Hematopoietic multipotent progenitor cell treated with erythropoietin and hydrocortisone succinate and interleukin-3 and kit ligand, for 17 days (in vitro differentiated cells): ENCODE measurements at regions not wholly inside any gene's neighbourhood (a gene's known extent, or its start where the extent isn't known, plus 50 kb on each side); places are given as distances from the start of the nearest gene placed in this dataset.
"Not testable (repeated sequence)": the region's sequence is repeated elsewhere in the genome, so short reads cannot be mapped to it uniquely, and the experiment has no call there.

ENCODE experiments used
- DNase-seq: peaks from one replicate; pipeline ENCODE4 v3.0.0-alpha.2; 2015; ENCODE audit warnings: low spot score

DNA sequence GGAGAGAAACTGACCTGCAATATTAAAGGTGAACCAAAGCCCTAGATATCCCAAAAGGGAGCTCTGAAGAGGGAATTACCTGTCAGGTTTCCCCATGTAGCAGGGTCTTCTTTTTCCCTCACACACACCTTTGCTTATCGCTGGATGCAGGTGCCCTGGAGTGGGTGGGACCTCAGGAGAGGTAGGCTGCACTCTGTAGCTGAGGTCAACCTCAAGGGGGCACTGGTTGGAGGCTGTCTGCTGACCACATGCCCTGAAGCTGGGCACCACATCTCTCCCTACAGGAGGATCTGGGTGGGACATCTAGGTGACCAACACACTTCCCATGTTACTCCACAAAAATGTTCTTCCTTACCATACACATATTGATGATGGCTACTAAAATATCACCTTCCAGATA is 298.7 kb upstream of the USP25 start:
- no peak for DNase-seq

DNA sequence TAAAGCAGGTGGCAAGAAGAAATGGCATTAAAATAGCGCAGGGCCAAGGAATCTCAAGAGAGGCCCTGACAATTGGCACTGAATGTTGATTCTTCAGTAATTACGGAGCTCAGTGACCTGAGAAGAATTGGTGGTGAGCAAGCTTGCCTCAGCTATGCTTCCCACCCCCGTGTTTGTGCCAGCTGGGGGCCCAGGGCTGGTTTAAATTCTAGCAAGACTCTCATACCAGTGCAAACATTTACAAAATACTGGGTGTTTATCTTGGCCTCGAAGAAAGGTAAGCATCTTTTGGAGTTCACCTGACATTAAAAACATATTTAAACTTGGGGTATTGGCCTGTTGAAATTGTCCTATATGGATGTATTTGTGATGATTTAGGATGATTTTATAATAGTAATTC is 296.7 kb upstream of the USP25 start:
- no peak for DNase-seq

GRCh38 chr21:15434163-15434905 is 295.4 kb upstream of the USP25 start:
- DNase-seq = no peak

DNA sequence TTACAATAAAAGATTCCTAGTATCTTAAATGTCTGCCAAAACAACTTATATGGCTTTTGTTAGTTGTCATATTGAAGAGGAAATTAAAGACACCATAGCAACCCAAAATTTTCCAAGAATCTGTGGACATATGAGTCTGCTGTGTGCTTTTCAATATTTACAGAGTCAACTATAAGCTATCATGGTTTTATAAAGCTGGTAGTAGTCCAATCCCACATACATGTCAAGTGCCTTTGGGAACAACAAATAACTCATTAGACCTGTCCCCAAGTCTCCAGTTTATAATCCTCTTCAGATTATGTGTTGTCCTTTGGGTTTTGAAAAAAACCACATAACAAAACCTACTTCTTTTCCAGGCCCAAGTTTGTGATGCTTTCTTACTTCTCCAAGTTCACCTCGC is 293.8 kb upstream of the USP25 start:
- no peak for DNase-seq

DNA sequence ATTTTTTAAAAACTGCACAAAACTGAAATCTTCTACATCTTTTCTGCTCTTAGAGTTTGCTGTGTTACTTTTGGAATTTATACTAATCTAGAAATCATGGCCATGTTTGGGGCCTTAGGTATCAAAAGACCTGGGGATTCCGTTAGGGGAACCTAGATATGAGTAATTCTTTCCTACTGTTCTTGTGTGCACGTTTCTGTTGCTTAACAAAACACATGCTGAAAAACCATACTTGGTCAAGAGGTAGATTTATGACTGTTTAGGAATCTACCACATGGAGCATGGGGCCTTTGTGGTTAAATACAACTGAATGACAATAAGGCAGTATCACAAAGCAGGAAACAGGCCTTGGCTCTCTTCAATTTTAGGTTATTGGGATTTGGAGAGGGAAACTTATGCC is 291.9 kb upstream of the USP25 start:
- no peak for DNase-seq

DNA sequence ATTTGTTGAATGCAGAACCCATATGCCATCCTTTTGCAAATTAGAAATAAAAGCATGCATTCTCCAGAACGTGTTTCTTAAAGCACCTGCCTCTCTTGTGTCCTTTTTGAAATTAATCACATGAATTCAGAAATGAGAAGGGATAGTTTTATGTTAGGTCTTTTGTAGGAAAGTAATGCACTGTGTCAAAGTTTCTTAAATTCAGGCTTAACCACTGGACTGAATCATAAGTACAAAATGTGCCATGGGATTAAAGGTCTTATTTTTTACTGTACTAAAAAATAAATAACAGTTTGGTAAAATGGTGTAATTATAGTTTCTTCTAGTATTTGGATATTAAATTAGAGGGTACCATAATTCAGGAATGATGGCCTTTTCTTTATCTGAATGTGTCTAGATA is 290.1 kb upstream of the USP25 start:
- DNase-seq = no peak

DNA sequence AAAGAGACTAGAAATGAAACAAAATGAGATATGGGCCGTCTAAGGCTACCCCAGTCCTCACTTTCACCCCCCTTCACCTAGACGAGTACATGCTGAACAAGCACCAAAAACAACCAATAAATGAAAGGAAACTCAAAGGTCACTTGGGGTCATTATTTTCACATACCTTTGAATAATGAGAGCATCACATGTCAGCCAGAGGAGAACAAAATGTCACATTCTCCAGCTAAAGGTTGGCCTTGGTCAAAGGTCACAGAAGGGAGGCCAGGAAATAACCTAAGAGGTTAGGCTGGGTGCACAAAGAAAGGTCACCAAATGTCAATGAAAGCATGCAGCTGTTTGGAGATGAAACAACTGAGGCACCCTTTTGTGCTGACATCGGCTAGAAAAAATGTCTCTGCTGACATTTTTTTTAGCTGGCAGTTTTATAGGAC is 288.7 kb upstream of the USP25 start:
- no peak for DNase-seq

DNA sequence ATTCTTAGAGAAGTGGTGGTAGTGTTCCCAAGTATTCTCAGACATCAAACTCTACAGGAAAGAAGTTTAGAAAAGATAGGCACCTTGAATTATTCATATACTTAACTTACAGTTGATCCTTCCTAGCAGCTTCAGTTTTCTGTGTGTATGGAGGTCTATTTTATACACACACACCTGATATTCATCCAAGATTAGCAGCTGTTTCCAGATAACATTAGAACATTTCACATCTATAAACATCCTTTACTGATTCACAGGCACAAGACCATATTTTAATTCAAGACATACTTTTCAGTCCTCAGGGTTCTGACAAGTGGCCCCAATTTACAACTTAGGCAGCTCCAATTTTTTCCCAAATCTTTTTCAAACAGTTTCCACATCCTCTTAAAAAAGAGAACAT is 287.8 kb upstream of the USP25 start:
- no peak for DNase-seq

- no peak for DNase-seq
Observed at GRCh38 chr21:15442743-15443469, 286.9 kb upstream of the USP25 start.

GRCh38 chr21:15443740-15444117 is 286.1 kb upstream of the USP25 start:
- no peak for DNase-seq

DNA sequence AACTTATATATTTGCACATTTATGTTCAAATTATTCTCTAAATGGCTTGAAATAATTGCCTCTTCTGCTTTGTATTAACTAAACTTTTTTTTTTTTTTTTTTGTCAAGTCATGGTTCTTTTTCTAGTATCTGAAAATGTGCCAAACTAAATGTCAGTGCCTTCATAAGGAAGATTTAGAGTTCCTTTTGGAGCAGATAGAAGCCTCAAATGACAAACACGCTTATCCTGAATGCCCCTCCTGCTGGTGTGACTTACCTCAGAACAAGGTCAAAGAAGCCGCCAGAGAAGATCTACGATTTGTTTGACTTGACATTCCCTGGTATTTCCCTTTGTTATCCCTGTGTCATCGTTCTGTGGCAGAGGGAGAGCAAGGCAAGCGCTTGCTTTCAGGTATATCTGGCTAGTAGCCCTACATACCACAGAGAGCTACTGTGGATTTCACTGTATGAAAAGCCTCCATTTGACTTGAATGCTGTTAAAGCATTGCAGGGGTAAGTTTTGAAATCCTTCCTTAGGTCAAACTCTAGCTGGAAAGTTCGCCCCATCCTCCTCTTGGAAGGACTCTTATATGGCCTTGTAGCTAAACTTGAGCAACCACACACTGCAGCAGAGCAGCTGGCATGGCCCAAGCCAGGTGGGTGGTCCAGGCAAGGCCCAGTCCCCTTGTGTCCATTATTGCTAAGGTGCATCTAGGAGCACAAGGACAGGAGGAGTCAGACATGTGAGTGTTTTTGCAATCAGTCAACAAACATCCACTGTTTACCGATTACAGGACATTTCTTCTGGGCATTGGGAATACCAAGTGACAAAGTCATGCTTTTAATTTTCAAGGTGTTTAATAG is 285.4 kb upstream of the USP25 start:
- DNase-seq = no peak

DNA sequence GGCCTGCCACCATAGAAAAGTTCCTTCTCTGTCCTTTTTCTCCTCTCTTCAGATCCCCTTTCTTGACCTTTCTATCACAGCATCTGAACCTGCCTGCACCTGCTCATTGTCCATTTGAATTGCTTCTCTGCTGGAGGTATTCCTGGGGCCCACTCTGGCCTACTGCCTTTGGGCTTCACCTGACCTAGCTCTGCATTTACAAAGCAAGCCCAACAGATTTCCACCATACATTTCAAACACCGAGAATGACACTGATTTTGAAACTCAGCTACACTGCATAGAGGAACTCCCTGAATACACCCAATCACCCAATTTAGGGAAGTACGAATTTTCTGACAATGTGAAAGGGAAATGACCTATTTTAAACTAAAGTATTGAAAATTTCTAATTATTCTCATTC is 284.5 kb upstream of the USP25 start:
- DNase-seq = no peak

GRCh38 chr21:15446223-15446622 is 283.6 kb upstream of the USP25 start:
- DNase-seq = no peak

DNA sequence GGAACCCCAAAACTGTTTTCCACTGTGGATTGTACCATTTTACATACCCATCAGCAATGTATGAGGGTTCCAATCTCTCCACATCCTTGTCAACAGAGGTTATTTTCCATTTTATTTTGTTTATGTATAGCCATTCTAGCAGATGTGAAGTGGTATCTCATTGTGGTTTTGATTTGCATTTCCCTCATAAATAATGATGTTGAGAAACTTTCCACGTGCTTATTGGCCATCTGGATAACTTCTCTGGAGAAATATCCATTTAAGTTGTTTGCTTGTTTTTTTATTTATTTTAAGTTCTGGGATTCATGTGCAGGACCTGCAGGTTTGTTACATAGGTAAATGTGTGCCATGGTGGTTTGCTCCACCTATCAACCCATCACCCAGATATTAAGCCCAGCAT is 280.2 kb upstream of the USP25 start:
- no peak for DNase-seq

- DNase-seq = no peak
Observed at GRCh38 chr21:15453261-15453660, 276.5 kb upstream of the USP25 start.

GRCh38 chr21:15453785-15454184 is 276.0 kb upstream of the USP25 start:
- DNase-seq = not testable (repeated sequence)

- not testable (repeated sequence) for DNase-seq
Observed at GRCh38 chr21:15454931-15455330, 274.9 kb upstream of the USP25 start.

GRCh38 chr21:15455819-15456462 is 273.8 kb upstream of the USP25 start:
- no peak for DNase-seq

- DNase-seq = no peak
Observed at GRCh38 chr21:15457965-15458364, 271.8 kb upstream of the USP25 start.

- no peak for DNase-seq
Observed at GRCh38 chr21:15462092-15462491, 267.7 kb upstream of the USP25 start.

- no peak for DNase-seq
Observed at GRCh38 chr21:15466329-15466728, 263.5 kb upstream of the USP25 start.

DNA sequence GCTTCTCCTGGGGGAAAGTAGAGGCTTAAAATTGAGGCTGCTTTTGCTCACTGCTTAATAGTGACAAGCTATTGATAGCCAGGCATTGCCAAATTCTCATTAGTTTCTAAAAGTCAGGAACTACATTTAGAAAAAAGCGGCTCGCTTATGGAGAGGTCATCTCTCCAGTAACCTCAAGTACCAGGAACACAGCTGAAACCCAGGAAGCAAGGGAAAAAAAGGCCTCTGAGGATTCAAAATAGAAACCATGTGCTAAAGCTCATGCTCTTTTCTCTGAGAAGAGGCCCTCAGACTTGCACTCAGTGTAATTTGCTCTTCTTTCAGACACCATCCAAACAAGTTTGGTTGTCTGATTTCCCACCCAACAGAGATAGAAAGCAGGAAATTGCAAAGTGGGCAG is 261.4 kb upstream of the USP25 start:
- DNase-seq = no peak
